Neuronal stem cell (in vitro differentiated cells): ENCODE measurements at regions not wholly inside any gene's neighbourhood (a gene's known extent, or its start where the extent isn't known, plus 50 kb on each side); places are given as distances from the start of the nearest gene placed in this dataset.
"Not testable (repeated sequence)": the region's sequence is repeated elsewhere in the genome, so short reads cannot be mapped to it uniquely, and the experiment has no call there.

ENCODE experiments used
- DNase-seq: peaks from one replicate; pipeline ENCODE4 v3.0.0-alpha.2; 2013; ENCODE audit warnings: low spot score
- H2AFZ ChIP-seq: one replicate; pipeline ENCODE4 v1.6.1; 2013; ENCODE audit warnings: mild to moderate bottlenecking, low read length, inconsistent platforms
- H2AK5ac ChIP-seq: 2 replicates; pipeline ENCODE4 v1.6.1; 2013; ENCODE audit warnings: low read depth, mild to moderate bottlenecking, inconsistent platforms, low read length, moderate library complexity, mixed read lengths
- H2BK120ac ChIP-seq: 2 replicates; pipeline ENCODE4 v1.6.1; 2013; ENCODE audit warnings: low read depth, mild to moderate bottlenecking, inconsistent platforms, low read length, moderate library complexity, mixed read lengths
- H2BK12ac ChIP-seq: one replicate; pipeline ENCODE4 v1.6.1; 2013; ENCODE audit warnings: low read length, inconsistent platforms
- H2BK15ac ChIP-seq: 2 replicates; pipeline ENCODE4 v1.6.1; 2013; ENCODE audit warnings: mild to moderate bottlenecking, low read length, inconsistent platforms, mixed read lengths
- H2BK5ac ChIP-seq: one replicate; pipeline ENCODE4 v1.6.1; 2013; ENCODE audit warnings: inconsistent platforms, mild to moderate bottlenecking, low read length, moderate library complexity
- H3K14ac ChIP-seq: one replicate; pipeline ENCODE4 v1.6.1; 2013; ENCODE audit warnings: low read length, inconsistent platforms
- H3K18ac ChIP-seq: 2 replicates; pipeline ENCODE4 v1.6.1; 2013; ENCODE audit warnings: low read length, inconsistent platforms
- H3K23ac ChIP-seq: 2 replicates; pipeline ENCODE4 v1.6.1; 2013; ENCODE audit warnings: low read depth, mild to moderate bottlenecking, mixed read lengths, low read length, inconsistent platforms; ENCODE audit not compliant: poor library complexity
- H3K27ac ChIP-seq: replicated peaks from 3 replicates; pipeline ENCODE4 v1.5.1; 2013; ENCODE audit warnings: low read length, inconsistent platforms
- H3K27me3 ChIP-seq, 3 experiments: 2 replicates each; pipeline ENCODE4 v1.6.1; 2013; ENCODE audit warnings: low read length in 3 of 3, mild to moderate bottlenecking in 2 of 3, inconsistent platforms in 1 of 3, low read depth in 1 of 3, mixed read lengths in 1 of 3, moderate library complexity in 1 of 3; ENCODE audit not compliant: control insufficient read depth in 3 of 3, insufficient read depth in 3 of 3
- H3K36me3 ChIP-seq, 2 donors: replicated peaks in 1 of 2; 2 replicates each; pipeline ENCODE4 v1.6.1; 2013; ENCODE audit warnings: low read length in 2 of 2; ENCODE audit not compliant: control insufficient read depth in 2 of 2, insufficient read depth in 2 of 2
- H3K4ac ChIP-seq: 2 replicates; pipeline ENCODE4 v1.6.1; 2013; ENCODE audit warnings: inconsistent platforms, mild to moderate bottlenecking, low read length, moderate library complexity
- H3K4me1 ChIP-seq, 2 donors: 1 replicate in 1 of 2; 2 replicates in 1 of 2; pipeline ENCODE4 v1.6.1; 2013; ENCODE audit warnings: low read length in 2 of 2, low read depth in 1 of 2; ENCODE audit not compliant: control insufficient read depth in 2 of 2, insufficient read depth in 1 of 2
- H3K4me2 ChIP-seq: one replicate; pipeline ENCODE4 v1.6.1; 2013; ENCODE audit warnings: mild to moderate bottlenecking, low read length, inconsistent platforms; ENCODE audit not compliant: insufficient read depth, poor library complexity, severe bottlenecking
- H3K4me3 ChIP-seq, 2 donors: 2 replicates each; pipeline ENCODE4 v1.5.1; 2013; ENCODE audit warnings: low read length in 2 of 2, mild to moderate bottlenecking in 2 of 2, inconsistent platforms in 1 of 2, moderate library complexity in 1 of 2
- H3K79me1 ChIP-seq: one replicate; pipeline ENCODE4 v1.6.1; 2013; ENCODE audit warnings: low read depth, mild to moderate bottlenecking, inconsistent platforms, low read length, moderate library complexity
- H3K9ac ChIP-seq: one replicate; pipeline ENCODE4 v1.6.1; 2013; ENCODE audit warnings: mild to moderate bottlenecking, low read depth, low read length, inconsistent platforms; ENCODE audit not compliant: poor library complexity
- H3K9me3 ChIP-seq, 2 donors: replicated peaks in 1 of 2; 2 replicates each; pipeline versions ENCODE3 to v1.6.1; 2013; ENCODE audit warnings: low read length in 2 of 2, mild to moderate bottlenecking in 2 of 2, inconsistent platforms in 1 of 2, low read depth in 1 of 2, mixed read lengths in 1 of 2, moderate library complexity in 1 of 2; ENCODE audit not compliant: control insufficient read depth in 2 of 2, insufficient read depth in 1 of 2
- H4K8ac ChIP-seq: one replicate; pipeline ENCODE4 v1.6.1; 2013; ENCODE audit warnings: low read depth, mild to moderate bottlenecking, inconsistent platforms, low read length, moderate library complexity
- H4K91ac ChIP-seq: one replicate; pipeline ENCODE4 v1.6.1; 2013; ENCODE audit warnings: low read length, low read depth, mild to moderate bottlenecking, inconsistent platforms; ENCODE audit not compliant: poor library complexity
- WGBS, 2 donors: extraction: QIAGEN DNeasy Blood & Tissue Kit; methylation state at CpG; one replicate each; pipeline ENCODE4 v1.1.7; 2013; ENCODE audit warnings: missing lambda C conversion rate in 2 of 2, mixed read lengths in 1 of 2; ENCODE audit not compliant: insufficient read length in 2 of 2, insufficient replicate concordance in 1 of 2; ENCODE audit errors: extremely low coverage in 2 of 2; 5-methylcytosine and 5-hydroxymethylcytosine counted together

- H2AK5ac ChIP-seq: no peak overlapping the region
- H3K79me1 ChIP-seq: no peaks in the 10 kb centered on the region
- no peak overlapping the region for H2AFZ ChIP-seq
- H3K18ac ChIP-seq: no peak overlapping the region
- H3K4me3 ChIP-seq: no peak overlapping the region
- H3K9ac ChIP-seq: no peak overlapping the region
- H4K91ac ChIP-seq: no peak overlapping the region
- DNase-seq: no peak
- H3K4me1 ChIP-seq: no peaks in the 10 kb centered on the region
- no peaks in the 10 kb centered on the region for H3K36me3 ChIP-seq
- H3K9me3 ChIP-seq: no peaks in the 10 kb centered on the region
- no peaks in the 10 kb centered on the region for H3K27me3 ChIP-seq
- no peak overlapping the region for H4K8ac ChIP-seq
- H3K4ac ChIP-seq: no peak overlapping the region
- H2BK12ac ChIP-seq: no peak overlapping the region
- no peak overlapping the region for H2BK120ac ChIP-seq
- H3K14ac ChIP-seq: no peak overlapping the region
- H3K4me2 ChIP-seq: no peak overlapping the region
- H2BK5ac ChIP-seq: no peak overlapping the region
- no peak overlapping the region for H3K23ac ChIP-seq
- no CpG with 5 or more reads among the region's 2 CpGs for WGBS, 2 donors
- no peak overlapping the region for H3K27ac ChIP-seq
- H2BK15ac ChIP-seq: no peak overlapping the region
These were observed 278.6 kb downstream of the SIPA1L2 start for GRCh38 chr1:232351335-232351734.

GRCh38 chr1:232346844-232347243 is 283.1 kb downstream of the SIPA1L2 start:
- Histone ChIP-seq H3K27ac (no peak overlapping the region), H2AK5ac (no peak overlapping the region), H2BK5ac (no peak overlapping the region), H4K91ac (no peak overlapping the region), H2AFZ (no peak overlapping the region), H3K14ac (no peak overlapping the region), H3K4me1 (no peaks in the 10 kb centered on the region), H4K8ac (no peak overlapping the region), H3K23ac (no peak overlapping the region), H3K4me3 (no peak overlapping the region), H3K79me1 (no peaks in the 10 kb centered on the region), H2BK12ac (no peak overlapping the region), H2BK120ac (no peak overlapping the region), H2BK15ac (no peak overlapping the region), H3K4me2 (no peak overlapping the region), H3K36me3 (no peaks in the 10 kb centered on the region), H3K18ac (no peak overlapping the region), H3K27me3 (no peaks in the 10 kb centered on the region), H3K9ac (no peak overlapping the region), H3K9me3 (peaks cover 0 to 9% of the 10 kb centered on the region in 2 donors), H3K4ac (no peak overlapping the region)
- no CpG with 5 or more reads among the region's 1 CpG for WGBS, 2 donors
- DNase-seq: no peak

GRCh38 chr1:232344791-232345399 is 285.0 kb downstream of the SIPA1L2 start:
- no peak overlapping the region for H2AK5ac ChIP-seq
- H3K4me2 ChIP-seq: no peak overlapping the region
- H2BK12ac ChIP-seq: no peak overlapping the region
- no peak overlapping the region for H3K4me3 ChIP-seq
- H3K27ac ChIP-seq: no peak overlapping the region
- H3K27me3 ChIP-seq: no peaks in the 10 kb centered on the region
- no peak overlapping the region for H2BK120ac ChIP-seq
- H3K14ac ChIP-seq: no peak overlapping the region
- no peak overlapping the region for H2AFZ ChIP-seq
- H3K79me1 ChIP-seq: no peaks in the 10 kb centered on the region
- no peak overlapping the region for H4K91ac ChIP-seq
- WGBS, 2 donors: no CpG with 5 or more reads among the region's 4 CpGs
- H3K4ac ChIP-seq: no peak overlapping the region
- H3K9me3 ChIP-seq: peaks cover 0 to 9% of the 10 kb centered on the region in 2 donors
- H2BK15ac ChIP-seq: no peak overlapping the region
- H2BK5ac ChIP-seq: no peak overlapping the region
- no peak for DNase-seq
- H3K4me1 ChIP-seq: no peaks in the 10 kb centered on the region
- H3K18ac ChIP-seq: no peak overlapping the region
- H3K23ac ChIP-seq: no peak overlapping the region
- no peaks in the 10 kb centered on the region for H3K36me3 ChIP-seq
- no peak overlapping the region for H3K9ac ChIP-seq
- H4K8ac ChIP-seq: no peak overlapping the region

- H2BK15ac ChIP-seq, H4K8ac ChIP-seq, H2AK5ac ChIP-seq, H3K79me1 ChIP-seq, H2BK5ac ChIP-seq, H3K4me3 ChIP-seq, H2BK120ac ChIP-seq, H2BK12ac ChIP-seq, H3K4me1 ChIP-seq, H3K14ac ChIP-seq, H3K4me2 ChIP-seq, H3K27ac ChIP-seq, H2AFZ ChIP-seq, H3K27me3 ChIP-seq, H4K91ac ChIP-seq, H3K36me3 ChIP-seq, H3K18ac ChIP-seq, H3K9me3 ChIP-seq, DNase-seq, H3K9ac ChIP-seq, H3K23ac ChIP-seq, H3K4ac ChIP-seq: not testable (repeated sequence)
- WGBS, 2 donors: no CpG with 5 or more reads among the region's 3 CpGs
These were observed 285.7 kb downstream of the SIPA1L2 start for GRCh38 chr1:232344186-232344585.
